Loucy (cell line): ENCODE measurements at regions not wholly inside any gene's neighbourhood (a gene's known extent, or its start where the extent isn't known, plus 50 kb on each side); places are given as distances from the start of the nearest gene placed in this dataset.

Experiments used
- H2AFZ ChIP-seq: fragments of 200-600 bp; sonication (generic); 2 replicates; pipeline ENCODE4 v1.6.0; 2016; ENCODE audit warnings: antibody characterized with exemption, mild to moderate bottlenecking, low read length, moderate library complexity
- H3F3A ChIP-seq: fragments of 200-600 bp; 2 replicates; pipeline ENCODE4 v1.6.0; 2016; ENCODE audit warnings: antibody characterized with exemption, low read depth, mild to moderate bottlenecking
- H3K27me3 ChIP-seq: fragments of 200-600 bp; sonication (generic); 2 replicates; pipeline ENCODE4 v1.6.1; 2014; ENCODE audit warnings: low read length, mild to moderate bottlenecking; ENCODE audit not compliant: insufficient read depth, poor library complexity, severe bottlenecking
- H3K36me3 ChIP-seq: fragments of 200-600 bp; sonication (generic); 2 replicates; pipeline ENCODE4 v1.6.1; 2016; ENCODE audit warnings: low read length; ENCODE audit not compliant: insufficient read depth
- H3K4me1 ChIP-seq: fragments of 200-600 bp; sonication (generic); 2 replicates; pipeline ENCODE4 v1.5.1; 2014; ENCODE audit warnings: low read length, mild to moderate bottlenecking; ENCODE audit not compliant: insufficient read depth, poor library complexity, severe bottlenecking
- H3K4me2 ChIP-seq: fragments of 200-600 bp; sonication (generic); 2 replicates; pipeline ENCODE4 v1.6.0; 2014; ENCODE audit warnings: antibody characterized with exemption, low read length, low read depth, mild to moderate bottlenecking; ENCODE audit not compliant: poor library complexity, severe bottlenecking
- H3K4me3 ChIP-seq: fragments of 200-600 bp; sonication (generic); 2 replicates; pipeline ENCODE4 v1.5.1; 2014; ENCODE audit warnings: low read length, mild to moderate bottlenecking, mixed read lengths; ENCODE audit not compliant: poor library complexity, severe bottlenecking
- H3K79me2 ChIP-seq: fragments of 200-600 bp; sonication (generic); 2 replicates; pipeline ENCODE4 v1.6.1; 2014; ENCODE audit warnings: low read length; ENCODE audit not compliant: insufficient read depth
- H3K9ac ChIP-seq: fragments of 200-600 bp; sonication (generic); 2 replicates; pipeline ENCODE4 v1.6.0; 2014; ENCODE audit warnings: mild to moderate bottlenecking, low read depth, low read length, moderate library complexity; ENCODE audit not compliant: poor library complexity, severe bottlenecking
- H3K9me2 ChIP-seq: fragments of 200-600 bp; sonication (generic); replicated peaks from 2 replicates; pipeline ENCODE4 v1.6.1; 2016; ENCODE audit warnings: low read depth, low read length, mixed read lengths
- H3K9me3 ChIP-seq: fragments of 200-600 bp; sonication (generic); 2 replicates; pipeline ENCODE4 v1.6.1; 2014; ENCODE audit warnings: mild to moderate bottlenecking, antibody characterized with exemption, low read length, low read depth; ENCODE audit not compliant: insufficient read depth
- H4K20me1 ChIP-seq: fragments of 200-600 bp; sonication (generic); 2 replicates; pipeline ENCODE4 v1.6.0; 2014; ENCODE audit warnings: antibody characterized with exemption, low read length, mild to moderate bottlenecking; ENCODE audit not compliant: insufficient read depth, poor library complexity, severe bottlenecking
- EZH2phosphoT487 ChIP-seq: fragments of 200-600 bp; IDR thresholded peaks from 2 replicates; pipeline ENCODE4 v1.6.1; 2018; ENCODE audit warnings: antibody characterized with exemption, mild to moderate bottlenecking, moderate library complexity, borderline replicate concordance
- TF ChIP-seq, protein P1 (sequence below): fragments of 200-600 bp; sonication (generic); conservative IDR thresholded peaks from 2 replicates; pipeline ENCODE4 v1.5.1; 2014; ENCODE audit warnings: mild to moderate bottlenecking, antibody characterized with exemption, low read length

DNA sequence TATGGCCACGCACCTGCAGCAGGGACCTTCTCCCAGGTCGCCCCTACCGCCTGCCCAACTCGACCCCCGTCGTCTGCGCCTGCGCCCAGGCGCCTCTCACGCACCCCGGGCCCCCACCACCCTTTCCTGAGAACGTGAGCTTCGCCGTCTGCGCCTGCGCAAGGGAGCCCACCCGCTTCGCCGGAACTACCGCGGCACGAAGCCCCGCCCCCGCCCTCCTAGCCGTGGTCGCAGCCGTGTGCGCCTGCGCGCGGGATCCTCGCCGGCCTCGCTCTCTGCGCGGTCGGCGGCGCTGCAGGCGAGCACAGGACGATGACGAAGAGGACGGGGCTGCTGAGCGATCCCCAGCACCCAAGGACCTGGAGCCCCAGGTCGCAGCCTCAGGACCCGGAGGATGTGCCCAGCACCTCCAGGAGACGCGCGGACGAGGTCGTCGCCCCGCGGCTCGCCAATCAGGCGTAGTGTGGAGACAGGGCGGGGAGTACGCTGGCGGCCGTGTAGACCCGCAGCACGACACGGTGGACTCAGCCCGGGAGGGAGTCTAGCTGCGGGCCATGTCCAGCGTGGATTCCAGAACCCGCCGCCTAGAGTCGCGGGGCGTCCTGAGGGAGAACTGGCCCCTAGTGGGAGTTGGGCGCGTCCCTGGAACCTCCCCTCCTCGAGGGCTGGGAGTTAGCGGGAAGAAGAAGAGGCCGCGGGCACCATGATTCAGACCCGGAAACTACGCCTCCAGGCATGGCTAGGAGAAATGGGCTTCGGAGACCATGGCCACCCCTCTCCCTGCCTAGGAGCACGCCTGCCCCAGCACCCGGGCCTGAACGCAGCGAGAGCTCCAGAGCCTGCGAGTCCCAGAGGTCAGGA is 1120.8 kb upstream of the TMEM132C start:
- H3K79me2 ChIP-seq: no peaks in the 10 kb centered on the region
- no peaks in the 10 kb centered on the region for H4K20me1 ChIP-seq
- H3K9me2 ChIP-seq: no peaks in the 10 kb centered on the region
- H3K4me2 ChIP-seq: no peak overlapping the region
- H3F3A ChIP-seq: no peaks in the 10 kb centered on the region
- no peak overlapping the region for H3K9ac ChIP-seq
- H2AFZ ChIP-seq: no peak overlapping the region
- no peaks in the 10 kb centered on the region for H3K27me3 ChIP-seq
- no peaks in the 10 kb centered on the region for H3K36me3 ChIP-seq
- no peak overlapping the region for H3K4me3 ChIP-seq
- H3K4me1 ChIP-seq: no peaks in the 10 kb centered on the region
- H3K9me3 ChIP-seq: no peaks in the 10 kb centered on the region
- no peak for TF ChIP-seq EZH2phosphoT487
- TF ChIP-seq, protein P1, sequence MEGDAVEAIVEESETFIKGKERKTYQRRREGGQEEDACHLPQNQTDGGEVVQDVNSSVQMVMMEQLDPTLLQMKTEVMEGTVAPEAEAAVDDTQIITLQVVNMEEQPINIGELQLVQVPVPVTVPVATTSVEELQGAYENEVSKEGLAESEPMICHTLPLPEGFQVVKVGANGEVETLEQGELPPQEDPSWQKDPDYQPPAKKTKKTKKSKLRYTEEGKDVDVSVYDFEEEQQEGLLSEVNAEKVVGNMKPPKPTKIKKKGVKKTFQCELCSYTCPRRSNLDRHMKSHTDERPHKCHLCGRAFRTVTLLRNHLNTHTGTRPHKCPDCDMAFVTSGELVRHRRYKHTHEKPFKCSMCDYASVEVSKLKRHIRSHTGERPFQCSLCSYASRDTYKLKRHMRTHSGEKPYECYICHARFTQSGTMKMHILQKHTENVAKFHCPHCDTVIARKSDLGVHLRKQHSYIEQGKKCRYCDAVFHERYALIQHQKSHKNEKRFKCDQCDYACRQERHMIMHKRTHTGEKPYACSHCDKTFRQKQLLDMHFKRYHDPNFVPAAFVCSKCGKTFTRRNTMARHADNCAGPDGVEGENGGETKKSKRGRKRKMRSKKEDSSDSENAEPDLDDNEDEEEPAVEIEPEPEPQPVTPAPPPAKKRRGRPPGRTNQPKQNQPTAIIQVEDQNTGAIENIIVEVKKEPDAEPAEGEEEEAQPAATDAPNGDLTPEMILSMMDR: no peak

DNA sequence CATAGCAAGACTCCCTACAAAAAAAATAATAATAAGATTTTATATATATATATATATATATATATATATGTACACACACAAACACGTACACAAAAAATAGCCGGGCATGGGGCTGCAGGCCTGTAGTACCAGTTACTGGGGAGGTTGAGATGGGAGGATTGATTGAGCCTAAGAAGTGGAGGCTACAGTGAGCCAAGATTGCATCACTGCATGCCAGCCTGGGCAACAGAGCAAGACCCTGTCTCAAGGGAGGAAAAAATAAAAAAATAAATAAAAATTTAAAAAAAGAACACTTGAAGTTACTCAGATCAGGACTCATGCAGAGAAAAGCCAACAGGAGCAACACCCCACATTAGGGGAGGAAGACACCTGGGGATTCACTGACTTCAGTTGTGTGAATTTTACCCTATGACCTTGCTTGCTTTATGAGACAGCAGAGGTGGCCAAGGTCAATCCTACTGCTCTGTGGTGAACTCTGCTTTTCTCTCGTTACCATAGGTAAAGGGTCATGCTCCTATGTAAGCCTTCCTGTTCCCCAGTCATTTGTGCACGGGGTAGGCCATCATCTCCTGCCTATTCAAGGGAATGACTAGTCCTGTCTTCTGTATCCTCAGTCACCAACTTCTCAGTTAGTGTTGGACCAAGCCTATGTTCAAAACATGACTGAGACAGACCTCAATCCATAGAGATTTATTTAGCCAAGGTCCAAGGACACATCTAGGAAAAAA is 1119.8 kb upstream of the TMEM132C start:
- Histone ChIP-seq H3F3A (no peaks in the 10 kb centered on the region), H3K4me2 (no peak overlapping the region), H3K9ac (no peak overlapping the region), H3K36me3 (no peaks in the 10 kb centered on the region), H3K9me3 (no peaks in the 10 kb centered on the region), H3K79me2 (no peaks in the 10 kb centered on the region), H2AFZ (no peak overlapping the region), H4K20me1 (no peaks in the 10 kb centered on the region), H3K4me3 (no peak overlapping the region), H3K9me2 (no peaks in the 10 kb centered on the region), H3K4me1 (no peaks in the 10 kb centered on the region), H3K27me3 (no peaks in the 10 kb centered on the region)
- no peak for TF ChIP-seq EZH2phosphoT487

DNA sequence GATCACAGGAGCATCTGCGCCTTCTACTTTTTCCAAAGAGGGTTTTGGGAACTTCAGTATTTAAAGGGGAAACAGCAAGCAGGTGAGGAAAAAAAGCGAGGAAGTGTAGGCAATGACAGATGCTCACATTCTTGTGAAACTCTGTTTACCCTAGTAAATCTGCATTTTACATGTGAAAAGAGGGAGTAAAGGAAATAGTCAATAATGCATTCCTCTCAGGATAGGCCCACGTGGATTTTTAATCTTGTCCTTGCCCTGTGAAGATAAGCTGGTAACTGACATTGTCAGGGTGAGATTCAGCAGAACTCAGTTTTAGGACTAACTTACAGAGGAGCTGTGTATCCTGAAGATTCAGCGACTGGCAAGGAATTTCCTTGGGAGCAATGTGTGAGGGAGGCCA is 1119.2 kb upstream of the TMEM132C start:
- H3K79me2 ChIP-seq: no peaks in the 10 kb centered on the region
- H3K4me1 ChIP-seq: no peaks in the 10 kb centered on the region
- H4K20me1 ChIP-seq: no peaks in the 10 kb centered on the region
- TF ChIP-seq EZH2phosphoT487: no peak
- TF ChIP-seq, protein P1: no peak
- H3K4me2 ChIP-seq: no peak overlapping the region
- no peaks in the 10 kb centered on the region for H3F3A ChIP-seq
- H3K9me2 ChIP-seq: no peaks in the 10 kb centered on the region
- H3K9me3 ChIP-seq: no peaks in the 10 kb centered on the region
- no peaks in the 10 kb centered on the region for H3K27me3 ChIP-seq
- no peak overlapping the region for H3K4me3 ChIP-seq
- H2AFZ ChIP-seq: no peak overlapping the region
- no peak overlapping the region for H3K9ac ChIP-seq
- H3K36me3 ChIP-seq: no peaks in the 10 kb centered on the region
